Aorta (tissue), 5 donors: ENCODE measurements at regions not wholly inside any gene's neighbourhood (a gene's known extent, or its start where the extent isn't known, plus 50 kb on each side); places are given as distances from the start of the nearest gene placed in this dataset.

ENCODE experiments used
- ATAC-seq: fragments of 200-7000 bp; cut with Tn5 transposase; one replicate; pipeline ENCODE4 v1.9.1; 2022; ENCODE audit warnings: moderate library complexity; ENCODE audit not compliant: low FRiP score
- DNase-seq, 2 donors: peaks; one replicate each; pipeline ENCODE4 v3.0.0-alpha.2; 2020
- H3K27ac ChIP-seq, 2 donors: one replicate each; pipeline ENCODE4 v1.5.1; 2013; ENCODE audit warnings: low read length in 2 of 2, mild to moderate bottlenecking in 2 of 2, moderate library complexity in 2 of 2, control low read depth in 1 of 2, inconsistent platforms in 1 of 2, low read depth in 1 of 2
- H3K27me3 ChIP-seq, 2 donors: one replicate each; pipeline ENCODE4 v1.6.1; 2013; ENCODE audit warnings: control low read depth in 1 of 2, low read length in 1 of 2, mild to moderate bottlenecking in 1 of 2, moderate library complexity in 1 of 2; ENCODE audit not compliant: insufficient read depth in 2 of 2, control insufficient read depth in 1 of 2
- H3K36me3 ChIP-seq, 2 donors: one replicate each; pipeline ENCODE4 v1.6.1; 2013; ENCODE audit warnings: control low read depth in 1 of 2, low read length in 1 of 2, mild to moderate bottlenecking in 1 of 2; ENCODE audit not compliant: insufficient read depth in 2 of 2, control insufficient read depth in 1 of 2
- H3K4me1 ChIP-seq, 2 donors: one replicate each; pipeline ENCODE4 v1.6.1; 2013; ENCODE audit warnings: low read length in 2 of 2, control low read depth in 1 of 2, mild to moderate bottlenecking in 1 of 2, moderate library complexity in 1 of 2; ENCODE audit not compliant: insufficient read depth in 2 of 2, control insufficient read depth in 1 of 2
- H3K4me3 ChIP-seq, 2 donors: one replicate each; pipeline ENCODE4 v1.5.1; 2013; ENCODE audit warnings: low read length in 2 of 2, control low read depth in 1 of 2, mild to moderate bottlenecking in 1 of 2
- H3K9me3 ChIP-seq: one replicate; pipeline ENCODE4 v1.6.1; 2013; ENCODE audit warnings: mild to moderate bottlenecking, low read length; ENCODE audit not compliant: control insufficient read depth
- WGBS, 2 donors: extraction: QIAGEN DNeasy Blood & Tissue Kit; methylation state at CpG; one replicate each; pipeline ENCODE4 v1.1.7; 2013; 5-methylcytosine and 5-hydroxymethylcytosine counted together
- intact Hi-C, 2 donors: fragments of 100-400 bp; cut with DNase I; formaldehyde crosslinking; loops; one replicate each; pipeline versions ENCODE4 v1.14.2 to v1.15.0; 2022
- donor health status: healthy with polysubstance abuse.
- donor health status: Bipolar disorder and iron deficiency.
- donor health status: DM: no; HTN: no; CAD: no.
- donor health status: DM: no; HTN: no; CAD: no.
- donor health status: DM: yes; HTN: yes; CAD: no.

GRCh38 chr5:156155598-156155997 lies 171.4 kb upstream of the SGCD start:
- intact Hi-C loops = no loop called here
- DNase-seq (no peak), ATAC-seq (no peak)
- H3K9me3 ChIP-seq = peaks cover 2% of the 10 kb centered on the region
- H3K4me1 ChIP-seq = no peaks in the 10 kb centered on the region
- H3K27ac ChIP-seq = no peak overlapping the region
- 60 to 73% methylated on average over 4 of the region's 4 CpGs for WGBS, 2 donors
- H3K36me3 ChIP-seq = no peaks in the 10 kb centered on the region
- H3K4me3 ChIP-seq = no peak overlapping the region
- H3K27me3 ChIP-seq = no peaks in the 10 kb centered on the region

GRCh38 chr5:156164306-156164705 lies 162.7 kb upstream of the SGCD start:
- 79% methylated on average over 2 of the region's 2 CpGs for WGBS, 2 donors
- intact Hi-C loops = no loop called here
- ATAC-seq = no peak

GRCh38 chr5:156169495-156169894 lies 157.5 kb upstream of the SGCD start:
- DNase-seq = no peak
- Histone ChIP-seq H3K9me3 (peaks cover 1% of the 10 kb centered on the region), H3K27me3 (peaks cover 0 to 2% of the 10 kb centered on the region in 2 donors), H3K4me1 (peaks cover 0 to 1% of the 10 kb centered on the region in 2 donors), H3K36me3 (no peaks in the 10 kb centered on the region), H3K27ac (no peak overlapping the region), H3K4me3 (no peak overlapping the region)
- intact Hi-C loops = no loop called here
- ATAC-seq = no peak
- 90 to 95% methylated on average over 1 of the region's 1 CpG for WGBS, 2 donors

More at GRCh38 chr5:156164306-156164705, 162.7 kb upstream of the SGCD start:
- no peak for DNase-seq
- Histone ChIP-seq H3K4me1 (no peaks in the 10 kb centered on the region), H3K27ac (no peak overlapping the region), H3K36me3 (no peaks in the 10 kb centered on the region), H3K27me3 (no peaks in the 10 kb centered on the region), H3K4me3 (no peak overlapping the region), H3K9me3 (peaks cover 3% of the 10 kb centered on the region)

- H3K27me3 ChIP-seq = peaks cover 0 to 2% of the 10 kb centered on the region in 2 donors
- 81 to 85% methylated on average over 4 of the region's 4 CpGs for WGBS, 2 donors
Observed at GRCh38 chr5:156170351-156170961, 156.5 kb upstream of the SGCD start.

GRCh38 chr5:156174225-156174624 lies 152.7 kb upstream of the SGCD start:
- H3K9me3 ChIP-seq = no peaks in the 10 kb centered on the region
- peaks cover 0 to 2% of the 10 kb centered on the region in 2 donors for H3K27me3 ChIP-seq
- no peak overlapping the region for H3K27ac ChIP-seq
- no peaks in the 10 kb centered on the region for H3K36me3 ChIP-seq
- H3K4me3 ChIP-seq = no peak overlapping the region
- DNase-seq (no peak), ATAC-seq (no peak)
- peaks cover 0 to 2% of the 10 kb centered on the region in 2 donors for H3K4me1 ChIP-seq
- intact Hi-C loops = no loop called here
- 52 to 53% methylated on average over 2 of the region's 2 CpGs for WGBS, 2 donors

More at GRCh38 chr5:156170351-156170961, 156.5 kb upstream of the SGCD start:
- ATAC-seq = no peak
- Histone ChIP-seq H3K4me3 (no peak overlapping the region), H3K27ac (no peak overlapping the region), H3K4me1 (peaks cover 0 to 2% of the 10 kb centered on the region in 2 donors), H3K36me3 (no peaks in the 10 kb centered on the region), H3K9me3 (peaks cover 1% of the 10 kb centered on the region)
- intact Hi-C loops = no loop called here
- no peak for DNase-seq

- no peaks in the 10 kb centered on the region for H3K9me3 ChIP-seq
- H3K4me3 ChIP-seq = no peak overlapping the region
- 27 to 33% methylated on average over 5 of the region's 5 CpGs for WGBS, 2 donors
- peaks cover 0 to 2% of the 10 kb centered on the region in 2 donors for H3K4me1 ChIP-seq
- H3K27ac ChIP-seq = no peak overlapping the region
- DNase-seq (no peak), ATAC-seq (no peak)
- H3K27me3 ChIP-seq = peaks cover 0 to 2% of the 10 kb centered on the region in 2 donors
- H3K36me3 ChIP-seq = no peaks in the 10 kb centered on the region
- intact Hi-C loops = no loop called here
Observed at GRCh38 chr5:156178117-156178516, 148.8 kb upstream of the SGCD start.

GRCh38 chr5:156181656-156182055 lies 145.3 kb upstream of the SGCD start:
- H3K9me3 ChIP-seq = no peaks in the 10 kb centered on the region
- ATAC-seq = no peak
- no peaks in the 10 kb centered on the region for H3K27me3 ChIP-seq
- no peak for DNase-seq
- H3K4me1 ChIP-seq = peaks cover 3 to 5% of the 10 kb centered on the region in 2 donors
- H3K4me3 ChIP-seq = no peak overlapping the region
- no peaks in the 10 kb centered on the region for H3K36me3 ChIP-seq
- H3K27ac ChIP-seq = no peak overlapping the region
- intact Hi-C loops = loop anchor here in 1 of 2 donors (10.0 kb wide), 2 partner anchors 147 to 227 kb away; no protein-coding TSS in a partner anchor
- WGBS, 2 donors = 82 to 91% methylated on average over 1 of the region's 1 CpG

GRCh38 chr5:156182174-156182967 lies 144.6 kb upstream of the SGCD start:
- H3K4me1 ChIP-seq = peaks cover 3 to 5% of the 10 kb centered on the region in 2 donors
- no peaks in the 10 kb centered on the region for H3K9me3 ChIP-seq
- no peak overlapping the region for H3K4me3 ChIP-seq
- intact Hi-C loops = loop anchor here in 1 of 2 donors (10.0 kb wide), 2 partner anchors 148 to 228 kb away; no protein-coding TSS in a partner anchor
- H3K36me3 ChIP-seq = no peaks in the 10 kb centered on the region
- ATAC-seq (no peak), DNase-seq (no peak)
- WGBS, 2 donors = 94 to 95% methylated on average over 4 of the region's 4 CpGs
- H3K27me3 ChIP-seq = no peaks in the 10 kb centered on the region
- no peak overlapping the region for H3K27ac ChIP-seq
